NCI-H226 (cell line): ENCODE measurements at regions not wholly inside any gene's neighbourhood (a gene's known extent, or its start where the extent isn't known, plus 50 kb on each side); places are given as distances from the start of the nearest gene placed in this dataset.

Source experiments
- DNase-seq: peaks from one replicate; pipeline ENCODE4 v3.0.0-alpha.2; 2015

GRCh38 chr6:155706806-155707205, 251.2 kb upstream of the NOX3 start:
- DNase-seq: no peak

GRCh38 chr6:155706341-155706740, 250.7 kb upstream of the NOX3 start:
- DNase-seq: no peak

GRCh38 chr6:155701342-155701741, 245.7 kb upstream of the NOX3 start:
- DNase-seq: no peak

GRCh38 chr6:155695495-155695894, 239.9 kb upstream of the NOX3 start:
- DNase-seq: no peak

- DNase-seq: no peak
Observed at GRCh38 chr6:155694419-155694790, 238.8 kb upstream of the NOX3 start.

GRCh38 chr6:155693573-155694418, 238.2 kb upstream of the NOX3 start:
- DNase-seq: no peak

- no peak for DNase-seq
Observed at GRCh38 chr6:155690820-155691219, 235.2 kb upstream of the NOX3 start.

- no peak for DNase-seq
Observed at GRCh38 chr6:155687645-155688044, 232.0 kb upstream of the NOX3 start.

- no peak for DNase-seq
Observed at GRCh38 chr6:155684416-155685196, 229.0 kb upstream of the NOX3 start.

GRCh38 chr6:155678361-155678760, 222.7 kb upstream of the NOX3 start:
- no peak for DNase-seq

GRCh38 chr6:155676346-155676745, 220.7 kb upstream of the NOX3 start:
- no peak for DNase-seq

- no peak for DNase-seq
Observed at GRCh38 chr6:155670655-155671054, 215.0 kb upstream of the NOX3 start.

GRCh38 chr6:155660251-155660977, 204.8 kb upstream of the NOX3 start:
- DNase-seq: no peak

- DNase-seq: no peak
Observed at GRCh38 chr6:155656024-155656423, 200.4 kb upstream of the NOX3 start.

- DNase-seq: no peak
Observed at GRCh38 chr6:155654474-155654873, 198.8 kb upstream of the NOX3 start.

GRCh38 chr6:155648301-155648700, 192.7 kb upstream of the NOX3 start:
- no peak for DNase-seq

- DNase-seq: no peak
Observed at GRCh38 chr6:155647354-155647753, 191.7 kb upstream of the NOX3 start.

- DNase-seq: no peak
Observed at GRCh38 chr6:155646443-155646842, 190.8 kb upstream of the NOX3 start.

GRCh38 chr6:155645325-155645724, 189.7 kb upstream of the NOX3 start:
- no peak for DNase-seq

- no peak for DNase-seq
Observed at GRCh38 chr6:155641603-155642002, 186.0 kb upstream of the NOX3 start.

GRCh38 chr6:155638200-155638599, 182.6 kb upstream of the NOX3 start:
- no peak for DNase-seq

- DNase-seq: no peak
Observed at GRCh38 chr6:155635416-155635815, 179.8 kb upstream of the NOX3 start.

- DNase-seq: no peak
Observed at GRCh38 chr6:155630085-155630484, 174.4 kb upstream of the NOX3 start.

- DNase-seq: no peak
Observed at GRCh38 chr6:155629652-155630051, 174.0 kb upstream of the NOX3 start.
